ENCODE measurements at regions not wholly inside any gene's neighbourhood (a gene's known extent, or its start where the extent isn't known, plus 50 kb on each side); places are given as distances from the start of the nearest gene placed in this dataset.

GRCh38 chr13:99813336-99814095, 158.1 kb downstream of the ZIC5 start:
- Histone ChIP-seq H2BK120ac (ENCODE audit: low read depth, low read length, poor library complexity, severe bottlenecking) (no peak overlapping the region), H4K5ac (ENCODE audit: insufficient read length, low read depth, low read length) (no peak overlapping the region), H2BK5ac (ENCODE audit: insufficient read length, low read length) (no peak overlapping the region), H2AFZ (ENCODE audit: low read length) (no peak overlapping the region), H3K79me1 (ENCODE audit: insufficient read depth, low read depth, low read length, poor library complexity, severe bottlenecking) (no peaks in the 10 kb centered on the region), H3K27ac (ENCODE audit: insufficient read length, low read depth, low read length) (no peak overlapping the region), H3T11ph (ENCODE audit: low read length) (no peak overlapping the region), H3K14ac (ENCODE audit: insufficient read depth, low read length) (no peak overlapping the region), H4K8ac (replicated peaks; ENCODE audit: insufficient read length, low read depth, low read length) (no peak overlapping the region), H2AK5ac (ENCODE audit: insufficient read length, low read length) (no peak overlapping the region), H4K20me1 (ENCODE audit: control insufficient read depth, insufficient read depth, insufficient read length) (no peaks in the 10 kb centered on the region), H3K4me2 (ENCODE audit: insufficient read depth, insufficient read length, low read length) (no peak overlapping the region), H3K9ac (ENCODE audit: extremely low read depth, insufficient read length, low read length) (no peak overlapping the region), H3K4me1 (ENCODE audit: insufficient read depth, low read length) (peaks cover 6% of the 10 kb centered on the region; the same call in 1 of the 2 replicates), H3K23me2 (ENCODE audit: insufficient read length, low read depth, low read length, poor library complexity, severe bottlenecking) (no peaks in the 10 kb centered on the region), H2BK20ac (ENCODE audit: low read depth, low read length, poor library complexity, severe bottlenecking) (no peak overlapping the region), H3K9me3 (ENCODE audit: control insufficient read depth, low read depth, low read length) (no peaks in the 10 kb centered on the region), H3K56ac (ENCODE audit: insufficient read length, low read depth, low read length) (no peak overlapping the region), H3K79me2 (ENCODE audit: insufficient read depth, low read length) (no peaks in the 10 kb centered on the region), H3K4ac (ENCODE audit: low read depth, low read length) (no peak overlapping the region), H3K18ac (ENCODE audit: insufficient read length, low read depth, low read length) (no peak overlapping the region), H2BK15ac (ENCODE audit: low read depth, low read length) (no peak overlapping the region), H2BK12ac (ENCODE audit: insufficient read length, low read depth, low read length) (no peak overlapping the region), H3K23ac (ENCODE audit: insufficient read length, low read depth, low read length) (no peak overlapping the region), H3K27me3 (ENCODE audit: insufficient read depth, low read length) (no peaks in the 10 kb centered on the region), H4K91ac (ENCODE audit: insufficient read length, low read depth, low read length) (no peak overlapping the region)
- Mint-ChIP-seq H3K4me3 (no peak overlapping the region), H3K9me3 (no peaks in the 10 kb centered on the region), H3K27ac (no peak overlapping the region), H3K4me1 (peaks cover 17 to 21% of the 10 kb centered on the region in 2 experiments), H3K36me3 (ENCODE audit: insufficient read depth in 1 of 3, low read depth in 3 of 3) (peaks cover 0 to 5% (median 0%) of the 10 kb centered on the region in 3 experiments; a peak in 1 of 7 replicates), H3K27me3 (ENCODE audit: low read depth) (no peaks in the 10 kb centered on the region; the same call in 1 of the 2 replicates)
- no peak for TF ChIP-seq CTCF (conservative IDR thresholded peaks at IDR 0.05)
- WGBS (ENCODE audit: extremely low coverage, insufficient read length, low lambda C conversion rate) = no CpG with 5 or more reads among the region's 8 CpGs
- no peak for DNase-seq

Measured in H9 (cell line).